ENCODE measurements at regions not wholly inside any gene's neighbourhood (a gene's known extent, or its start where the extent isn't known, plus 50 kb on each side); places are given as distances from the start of the nearest gene placed in this dataset.

DNA sequence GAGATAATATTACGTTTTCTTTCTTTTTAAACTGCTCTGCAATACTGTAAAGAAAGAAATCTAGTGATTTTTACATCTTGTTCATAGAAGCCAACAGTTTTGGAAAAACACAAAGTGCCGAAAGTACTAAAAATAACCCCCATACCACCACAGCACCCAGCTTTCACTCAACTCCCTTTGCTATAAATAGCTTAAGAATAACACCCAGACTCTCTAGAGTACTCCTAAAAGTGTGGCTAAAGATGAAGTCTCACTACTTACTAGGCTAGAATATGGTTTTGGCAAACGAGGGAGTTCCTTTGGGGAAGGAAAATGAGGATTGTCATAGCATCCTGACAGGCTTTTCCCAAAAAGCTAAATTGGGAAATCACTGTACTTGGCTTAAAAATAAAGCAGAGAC lies 151.8 kb upstream of the ANK3 start:
- Histone ChIP-seq H3K36me3 (no peaks in the 10 kb centered on the region), H3K27me3 (ENCODE audit: insufficient read depth, low read depth, severe bottlenecking) (no peaks in the 10 kb centered on the region), H3K27ac (no peak overlapping the region), H3K4me3 (ENCODE audit: low read depth, low read length) (no peak overlapping the region), H3K9me3 (ENCODE audit: severe bottlenecking) (no peaks in the 10 kb centered on the region)
- TF ChIP-seq, protein P1, sequence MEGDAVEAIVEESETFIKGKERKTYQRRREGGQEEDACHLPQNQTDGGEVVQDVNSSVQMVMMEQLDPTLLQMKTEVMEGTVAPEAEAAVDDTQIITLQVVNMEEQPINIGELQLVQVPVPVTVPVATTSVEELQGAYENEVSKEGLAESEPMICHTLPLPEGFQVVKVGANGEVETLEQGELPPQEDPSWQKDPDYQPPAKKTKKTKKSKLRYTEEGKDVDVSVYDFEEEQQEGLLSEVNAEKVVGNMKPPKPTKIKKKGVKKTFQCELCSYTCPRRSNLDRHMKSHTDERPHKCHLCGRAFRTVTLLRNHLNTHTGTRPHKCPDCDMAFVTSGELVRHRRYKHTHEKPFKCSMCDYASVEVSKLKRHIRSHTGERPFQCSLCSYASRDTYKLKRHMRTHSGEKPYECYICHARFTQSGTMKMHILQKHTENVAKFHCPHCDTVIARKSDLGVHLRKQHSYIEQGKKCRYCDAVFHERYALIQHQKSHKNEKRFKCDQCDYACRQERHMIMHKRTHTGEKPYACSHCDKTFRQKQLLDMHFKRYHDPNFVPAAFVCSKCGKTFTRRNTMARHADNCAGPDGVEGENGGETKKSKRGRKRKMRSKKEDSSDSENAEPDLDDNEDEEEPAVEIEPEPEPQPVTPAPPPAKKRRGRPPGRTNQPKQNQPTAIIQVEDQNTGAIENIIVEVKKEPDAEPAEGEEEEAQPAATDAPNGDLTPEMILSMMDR (IDR thresholded peaks at IDR 0.05; ENCODE audit: low read depth, low read length), result no peak
- no peak for DNase-seq

DNA sequence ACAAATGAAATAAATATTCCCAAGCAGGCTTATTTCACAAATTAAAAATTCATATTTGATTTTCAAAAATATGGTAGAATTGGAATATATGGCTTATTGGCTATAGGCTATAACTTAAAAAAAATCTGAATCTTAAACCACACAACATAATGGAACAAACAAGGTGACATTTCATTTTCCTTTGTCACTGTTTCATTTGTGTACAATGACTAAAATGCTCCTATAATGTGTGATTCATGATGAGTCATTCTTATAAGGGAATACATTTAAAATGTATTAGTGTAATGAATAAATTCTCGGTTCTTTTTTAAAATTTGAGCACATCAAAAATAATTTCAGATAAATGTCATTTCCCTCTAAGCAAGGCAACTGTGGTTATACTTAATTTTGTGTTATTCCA lies 148.0 kb upstream of the ANK3 start:
- DNase-seq, result no peak
- no peak overlapping the region for H3K4me3 ChIP-seq (ENCODE audit: low read depth, low read length)
- no peaks in the 10 kb centered on the region for H3K36me3 ChIP-seq
- no peaks in the 10 kb centered on the region for H3K27me3 ChIP-seq (ENCODE audit: insufficient read depth, low read depth, severe bottlenecking)
- no peaks in the 10 kb centered on the region for H3K9me3 ChIP-seq (ENCODE audit: severe bottlenecking)
- TF ChIP-seq, protein P1 (IDR thresholded peaks at IDR 0.05; ENCODE audit: low read depth, low read length), result no peak
- H3K27ac ChIP-seq, result no peak overlapping the region

DNA sequence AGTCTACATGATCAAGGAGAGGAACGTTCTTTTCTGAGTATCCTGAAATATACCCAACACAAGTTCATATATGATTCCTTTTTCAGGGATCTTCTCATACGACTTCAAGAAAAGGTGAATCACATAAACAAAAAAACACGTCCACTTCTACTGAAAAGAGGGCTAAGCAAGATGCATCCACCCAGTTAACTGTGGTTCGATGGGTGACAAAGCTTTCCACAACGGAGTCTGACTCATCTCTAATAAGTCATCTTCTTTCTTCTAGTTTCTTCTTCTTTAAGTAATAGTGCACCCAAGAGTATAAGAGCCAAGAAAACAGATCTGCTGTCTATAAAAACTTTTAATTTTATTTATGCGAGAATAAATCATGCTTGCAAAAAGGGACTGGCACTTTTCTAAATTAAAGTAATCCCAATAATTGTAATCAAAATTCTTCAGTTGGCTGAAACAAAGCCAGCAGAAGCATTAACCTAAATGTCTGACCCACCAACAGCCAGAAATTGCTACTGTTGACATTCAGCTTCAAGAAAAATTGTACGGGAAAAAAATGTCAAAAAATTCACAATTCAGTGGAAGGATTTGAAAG lies 146.9 kb upstream of the ANK3 start:
- Histone ChIP-seq H3K27me3 (ENCODE audit: insufficient read depth, low read depth, severe bottlenecking) (no peaks in the 10 kb centered on the region), H3K4me3 (ENCODE audit: low read depth, low read length) (no peak overlapping the region), H3K36me3 (no peaks in the 10 kb centered on the region), H3K27ac (no peak overlapping the region), H3K9me3 (ENCODE audit: severe bottlenecking) (no peaks in the 10 kb centered on the region)
- no peak for DNase-seq
- TF ChIP-seq, protein P1 (IDR thresholded peaks at IDR 0.05; ENCODE audit: low read depth, low read length), result no peak

DNA sequence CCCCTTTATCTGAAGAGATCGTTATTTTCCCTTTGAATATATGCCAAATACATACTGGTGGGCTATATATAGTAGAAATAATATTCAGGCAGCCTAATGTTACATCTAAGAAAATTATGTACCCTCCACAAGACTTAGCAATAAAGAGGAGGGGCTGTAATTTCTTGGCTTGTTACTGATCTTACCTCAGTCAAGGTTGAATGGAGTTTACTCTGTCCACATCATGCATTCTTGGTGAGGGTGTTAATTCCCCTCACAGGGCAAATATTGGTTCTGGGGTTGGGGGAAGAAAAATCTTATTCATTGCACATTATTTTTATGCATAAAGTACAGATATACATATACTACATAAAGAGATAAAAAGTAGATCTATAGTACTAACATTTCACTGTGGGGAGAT lies 145.8 kb upstream of the ANK3 start:
- Histone ChIP-seq H3K9me3 (ENCODE audit: severe bottlenecking) (no peaks in the 10 kb centered on the region), H3K36me3 (no peaks in the 10 kb centered on the region), H3K4me3 (ENCODE audit: low read depth, low read length) (no peak overlapping the region), H3K27ac (no peak overlapping the region), H3K27me3 (ENCODE audit: insufficient read depth, low read depth, severe bottlenecking) (no peaks in the 10 kb centered on the region)
- DNase-seq, result no peak
- TF ChIP-seq, protein P1 (IDR thresholded peaks at IDR 0.05; ENCODE audit: low read depth, low read length), result no peak

DNA sequence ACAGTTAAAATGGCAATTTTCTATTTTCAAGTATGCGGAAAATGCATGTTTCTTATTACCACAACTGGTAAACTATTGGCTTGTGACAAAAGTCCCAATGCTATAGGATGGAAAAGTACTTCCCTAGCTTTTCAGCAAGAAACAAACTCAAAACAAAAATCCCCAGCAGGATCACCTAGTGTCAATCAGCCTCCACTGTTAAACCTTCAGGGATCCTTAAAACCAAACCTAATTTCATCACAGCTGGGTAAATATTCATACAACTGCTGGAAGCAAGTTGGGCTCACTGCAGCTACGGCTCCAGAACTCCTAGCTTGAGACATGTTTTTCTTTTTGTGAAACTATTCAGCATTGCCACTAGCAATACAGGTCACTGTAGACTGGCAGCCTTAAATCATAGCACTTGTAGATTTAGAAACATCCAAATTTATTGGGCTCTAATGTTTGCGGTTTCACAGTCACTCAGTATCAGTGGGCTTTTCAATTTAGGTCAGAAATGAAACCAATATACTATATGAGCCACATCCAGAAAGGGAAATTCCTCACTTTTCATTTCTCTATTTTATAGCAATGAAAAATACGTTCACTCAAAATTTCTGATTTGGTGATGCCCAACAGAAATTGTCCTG lies 145.2 kb upstream of the ANK3 start:
- TF ChIP-seq, protein P1 (IDR thresholded peaks at IDR 0.05; ENCODE audit: low read depth, low read length), result no peak
- H3K4me3 ChIP-seq (ENCODE audit: low read depth, low read length), result no peak overlapping the region
- no peaks in the 10 kb centered on the region for H3K36me3 ChIP-seq
- no peaks in the 10 kb centered on the region for H3K9me3 ChIP-seq (ENCODE audit: severe bottlenecking)
- H3K27ac ChIP-seq, result no peak overlapping the region
- no peak for DNase-seq
- H3K27me3 ChIP-seq (ENCODE audit: insufficient read depth, low read depth, severe bottlenecking), result no peaks in the 10 kb centered on the region
